RWPE2 (cell line): ENCODE measurements at regions not wholly inside any gene's neighbourhood (a gene's known extent, or its start where the extent isn't known, plus 50 kb on each side); places are given as distances from the start of the nearest gene placed in this dataset.

ENCODE experiments used
- ATAC-seq: fragments of 200-7000 bp; cut with Tn5 transposase; 3 replicates; pipeline ENCODE4 v1.9.1; 2021; ENCODE audit warnings: low read depth
- DNase-seq: peaks from one replicate; pipeline ENCODE4 v3.0.0-alpha.2; 2020; ENCODE audit warnings: low spot score
- H3K27ac ChIP-seq: fragments of 450-650 bp; 2 replicates; pipeline ENCODE4 v1.5.1; 2017; ENCODE audit warnings: mild to moderate bottlenecking; ENCODE audit not compliant: poor library complexity, severe bottlenecking
- H3K27me3 ChIP-seq: fragments of 250-450 bp; sonication (Bioruptor Pico); 2 replicates; pipeline ENCODE4 v1.5.1; 2021; ENCODE audit warnings: mild to moderate bottlenecking, moderate library complexity; ENCODE audit not compliant: insufficient read depth, poor library complexity, severe bottlenecking
- H3K36me3 ChIP-seq: fragments of 250-450 bp; sonication (Bioruptor Pico); 2 replicates; pipeline ENCODE4 v1.5.1; 2020; ENCODE audit warnings: low read depth, mild to moderate bottlenecking, moderate library complexity
- H3K4me1 ChIP-seq: fragments of 250-450 bp; sonication (Bioruptor Pico); 2 replicates; pipeline ENCODE4 v1.5.1; 2021; ENCODE audit warnings: mild to moderate bottlenecking, moderate library complexity; ENCODE audit not compliant: insufficient read depth, poor library complexity, severe bottlenecking
- H3K4me3 ChIP-seq: fragments of 250-450 bp; sonication (Bioruptor Pico); 2 replicates; pipeline ENCODE4 v1.5.1; 2021; ENCODE audit warnings: mild to moderate bottlenecking, moderate library complexity; ENCODE audit not compliant: severe bottlenecking
- H3K9me3 ChIP-seq: fragments of 250-450 bp; sonication (Bioruptor Pico); 2 replicates; pipeline ENCODE4 v1.5.1; 2021; ENCODE audit warnings: mild to moderate bottlenecking, moderate library complexity; ENCODE audit not compliant: severe bottlenecking
- CTCF ChIP-seq: fragments of 450-650 bp; IDR thresholded peaks from one replicate; pipeline ENCODE4 v1.5.1; 2017; ENCODE audit warnings: mild to moderate bottlenecking, moderate library complexity; ENCODE audit not compliant: poor library complexity, severe bottlenecking

GRCh38 chr13:90230311-90230710 lies 1117.2 kb upstream of the MIR17HG start:
- no peak for ATAC-seq

DNA sequence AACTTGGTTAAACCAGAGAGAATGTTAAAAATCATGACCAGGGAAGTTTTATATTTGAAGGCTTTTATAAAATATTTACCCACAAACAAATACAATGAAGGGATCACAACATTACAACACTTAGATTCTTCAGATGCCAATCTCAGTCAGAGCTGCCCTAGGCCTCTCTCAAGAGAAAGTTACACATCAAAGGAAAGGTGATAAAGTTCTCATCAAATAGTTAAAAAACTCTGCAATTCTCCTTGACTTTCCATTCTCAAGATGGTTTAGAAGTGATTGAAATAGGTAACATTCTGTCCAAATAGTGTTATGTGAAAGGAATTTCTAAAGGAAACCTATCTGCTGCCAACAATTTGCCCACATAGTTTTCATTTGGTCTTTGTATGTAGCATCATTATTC lies 1115.2 kb upstream of the MIR17HG start:
- DNase-seq = no peak
- ATAC-seq = no peak
- Histone ChIP-seq H3K36me3 (no peaks in the 10 kb centered on the region), H3K27me3 (no peaks in the 10 kb centered on the region), H3K27ac (no peak overlapping the region), H3K9me3 (no peaks in the 10 kb centered on the region), H3K4me3 (no peak overlapping the region), H3K4me1 (no peaks in the 10 kb centered on the region)
- no peak for TF ChIP-seq CTCF

More at GRCh38 chr13:90230311-90230710, 1117.2 kb upstream of the MIR17HG start:
- DNase-seq = no peak
- H3K36me3 ChIP-seq = no peaks in the 10 kb centered on the region
- no peak overlapping the region for H3K4me3 ChIP-seq
- no peak for TF ChIP-seq CTCF
- no peaks in the 10 kb centered on the region for H3K27me3 ChIP-seq
- H3K4me1 ChIP-seq = no peaks in the 10 kb centered on the region
- H3K27ac ChIP-seq = no peak overlapping the region
- no peaks in the 10 kb centered on the region for H3K9me3 ChIP-seq

DNA sequence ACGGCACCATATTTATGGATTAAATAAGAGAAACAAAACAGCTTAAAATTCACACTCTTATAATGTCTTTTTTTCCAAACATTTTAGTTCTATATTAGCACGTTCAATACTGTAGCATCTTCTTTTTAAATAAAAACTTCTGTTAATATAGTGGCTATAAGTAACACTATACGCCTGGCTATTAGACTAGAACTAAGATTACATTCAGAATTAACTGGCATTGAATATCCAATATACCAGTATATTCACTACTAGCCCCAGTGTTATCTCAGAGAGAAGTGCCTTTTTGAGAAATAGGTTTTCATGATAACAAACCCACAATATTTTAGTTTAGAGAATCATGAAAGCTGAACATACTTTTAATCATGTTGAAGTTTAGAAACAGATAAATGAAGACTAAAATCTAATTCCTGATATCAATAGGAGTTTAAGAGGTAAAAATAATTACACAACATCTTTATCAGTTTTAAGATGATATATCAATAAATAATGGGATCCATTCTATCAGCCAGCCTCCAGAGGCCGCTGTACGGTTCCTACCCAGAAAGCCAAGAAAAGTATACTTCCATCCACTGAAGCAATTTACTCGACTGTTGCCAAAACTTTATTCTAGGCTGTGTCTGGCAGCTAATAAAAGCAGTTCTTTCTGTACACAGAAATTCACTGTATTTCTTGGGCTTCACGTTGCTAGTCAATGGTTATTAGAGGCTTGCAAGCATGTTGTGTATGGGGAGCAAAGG lies 1113.4 kb upstream of the MIR17HG start:
- ATAC-seq (no peak), DNase-seq (no peak)
- Histone ChIP-seq H3K4me1 (peaks cover 10% of the 10 kb centered on the region), H3K4me3 (no peak overlapping the region), H3K36me3 (no peaks in the 10 kb centered on the region), H3K27ac (no peak overlapping the region), H3K27me3 (no peaks in the 10 kb centered on the region), H3K9me3 (no peaks in the 10 kb centered on the region)
- no peak for TF ChIP-seq CTCF

GRCh38 chr13:90237852-90238251 lies 1109.6 kb upstream of the MIR17HG start:
- ATAC-seq (no peak), DNase-seq (no peak)
- H3K9me3 ChIP-seq = no peaks in the 10 kb centered on the region
- no peaks in the 10 kb centered on the region for H3K27me3 ChIP-seq
- H3K4me3 ChIP-seq = no peak overlapping the region
- H3K4me1 ChIP-seq = peaks cover 10% of the 10 kb centered on the region
- H3K27ac ChIP-seq = no peak overlapping the region
- H3K36me3 ChIP-seq = no peaks in the 10 kb centered on the region
- TF ChIP-seq CTCF = no peak

DNA sequence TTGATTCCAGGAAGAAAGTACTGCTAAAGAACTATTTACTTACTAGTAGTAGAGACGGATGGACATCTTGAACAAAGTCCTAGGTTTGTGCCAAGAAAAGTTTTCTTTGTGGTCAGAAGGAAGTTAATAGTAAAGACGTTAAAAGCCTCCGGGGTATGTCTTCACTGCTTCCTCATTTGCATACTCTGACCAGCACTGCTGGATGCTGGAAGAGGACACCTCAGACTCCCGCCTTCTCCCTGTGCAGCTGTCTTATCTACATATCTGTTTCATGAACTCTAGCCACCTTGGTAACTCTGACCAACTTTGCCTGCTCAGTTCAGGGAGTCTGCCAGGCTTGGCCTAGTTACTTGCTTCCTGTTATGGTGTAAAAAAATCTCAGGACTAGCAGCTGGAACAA lies 1109.1 kb upstream of the MIR17HG start:
- no peak for TF ChIP-seq CTCF
- no peaks in the 10 kb centered on the region for H3K36me3 ChIP-seq
- DNase-seq (no peak), ATAC-seq (peak; percentile 83)
- H3K9me3 ChIP-seq = no peaks in the 10 kb centered on the region
- H3K4me1 ChIP-seq = peaks cover 10% of the 10 kb centered on the region
- H3K4me3 ChIP-seq = no peak overlapping the region
- H3K27ac ChIP-seq = no peak overlapping the region
- no peaks in the 10 kb centered on the region for H3K27me3 ChIP-seq
